ENCODE measurements at regions not wholly inside any gene's neighbourhood (a gene's known extent, or its start where the extent isn't known, plus 50 kb on each side); places are given as distances from the start of the nearest gene placed in this dataset.
A peak's percentile ranks its signal among the peaks of the same experiment; 100 is the strongest.

GRCh38 chr13:26112843-26113242, 61.0 kb upstream of the SHISA2 start:
- no peak overlapping the region for H3K4me3 Mint-ChIP-seq (ENCODE audit: unreplicated experiment)
- H3K9ac ChIP-seq (ENCODE audit: low read length): no peak overlapping the region
- H3K36me3 Mint-ChIP-seq (ENCODE audit: low read depth, unreplicated experiment): no peaks in the 10 kb centered on the region
- H3K9me3 Mint-ChIP-seq (ENCODE audit: unreplicated experiment): no peaks in the 10 kb centered on the region
- no peaks in the 10 kb centered on the region for H3K79me2 ChIP-seq (ENCODE audit: insufficient read depth, low read length)
- no peak overlapping the region for H3K4me2 ChIP-seq (ENCODE audit: low read length)
- H3K27ac ChIP-seq (ENCODE audit: low read depth, low read length): no peak overlapping the region
- TF ChIP-seq CTCF (IDR thresholded peaks at IDR 0.05; ENCODE audit: insufficient read depth, low read depth, low read length) (peak; percentile 49), EZH2 (IDR thresholded peaks at IDR 0.05; ENCODE audit: insufficient read depth, low read length) (no peak)
- FAIRE-seq (no peak), DNase-seq (ENCODE audit: low read depth) (no peak)
- no peak overlapping the region for H3K4me3 ChIP-seq (ENCODE audit: insufficient read depth, low read depth, low read length)
- H3K4me1 Mint-ChIP-seq (ENCODE audit: low read depth, unreplicated experiment): no peaks in the 10 kb centered on the region
- H3K9me3 ChIP-seq (ENCODE audit: insufficient read depth, low read depth, low read length): no peaks in the 10 kb centered on the region
- H4K20me1 ChIP-seq (ENCODE audit: insufficient read depth, low read length): no peaks in the 10 kb centered on the region
- no peak overlapping the region for H2AFZ ChIP-seq (ENCODE audit: low read depth, low read length)
- no peaks in the 10 kb centered on the region for H3K36me3 ChIP-seq (ENCODE audit: insufficient read depth, low read length)
- H3K4me1 ChIP-seq (ENCODE audit: insufficient read depth, low read length): no peaks in the 10 kb centered on the region
- peaks cover 8% of the 10 kb centered on the region for H3K27me3 Mint-ChIP-seq (ENCODE audit: low read depth, unreplicated experiment)
- H3K27me3 ChIP-seq (ENCODE audit: insufficient read depth, low read length): no peaks in the 10 kb centered on the region
- H3K27ac Mint-ChIP-seq (ENCODE audit: unreplicated experiment): no peak overlapping the region

GRCh38 chr13:26111797-26112196, 60.0 kb upstream of the SHISA2 start:
- TF ChIP-seq CTCF (IDR thresholded peaks at IDR 0.05; ENCODE audit: insufficient read depth, low read depth, low read length): no peak
- no peaks in the 10 kb centered on the region for H3K9me3 Mint-ChIP-seq (ENCODE audit: unreplicated experiment)
- H4K20me1 ChIP-seq (ENCODE audit: insufficient read depth, low read length): no peaks in the 10 kb centered on the region
- DNase-seq (ENCODE audit: low read depth) (no peak), FAIRE-seq (no peak)
- H3K9me3 ChIP-seq (ENCODE audit: insufficient read depth, low read depth, low read length): no peaks in the 10 kb centered on the region
- no peak overlapping the region for H3K9ac ChIP-seq (ENCODE audit: low read length)
- no peaks in the 10 kb centered on the region for H3K36me3 ChIP-seq (ENCODE audit: insufficient read depth, low read length)
- peaks cover 8% of the 10 kb centered on the region for H3K27me3 Mint-ChIP-seq (ENCODE audit: low read depth, unreplicated experiment)
- no peak overlapping the region for H3K4me3 Mint-ChIP-seq (ENCODE audit: unreplicated experiment)
- H3K36me3 Mint-ChIP-seq (ENCODE audit: low read depth, unreplicated experiment): no peaks in the 10 kb centered on the region
- no peak overlapping the region for H3K27ac Mint-ChIP-seq (ENCODE audit: unreplicated experiment)
- no peak overlapping the region for H3K27ac ChIP-seq (ENCODE audit: low read depth, low read length)
- H3K4me1 Mint-ChIP-seq (ENCODE audit: low read depth, unreplicated experiment): no peaks in the 10 kb centered on the region
- no peaks in the 10 kb centered on the region for H3K4me1 ChIP-seq (ENCODE audit: insufficient read depth, low read length)
- no peaks in the 10 kb centered on the region for H3K27me3 ChIP-seq (ENCODE audit: insufficient read depth, low read length)
- no peak overlapping the region for H3K4me2 ChIP-seq (ENCODE audit: low read length)
- no peaks in the 10 kb centered on the region for H3K79me2 ChIP-seq (ENCODE audit: insufficient read depth, low read length)
- H2AFZ ChIP-seq (ENCODE audit: low read depth, low read length): no peak overlapping the region
- H3K4me3 ChIP-seq (ENCODE audit: insufficient read depth, low read depth, low read length): no peak overlapping the region

Measured in astrocyte (in vitro differentiated cells and primary cell).